SK-N-SH (cell line): ENCODE measurements at regions not wholly inside any gene's neighbourhood (a gene's known extent, or its start where the extent isn't known, plus 50 kb on each side); places are given as distances from the start of the nearest gene placed in this dataset.

ENCODE experiments used
- CTCF ChIA-PET: fragments of 300-600, 350-600 bp; formaldehyde crosslinking; extraction: SDS; loops from one replicate; lab custom pipeline; 2021; lab: Yijun Ruan, JAX
- POLR2A ChIA-PET: fragments of 350-600 bp; sonication (Branson Sonifier 250); formaldehyde crosslinking; extraction: SDS; loops from one replicate; lab custom pipeline; 2020; ENCODE audit warnings: antibody characterized with exemption, inconsistent platforms; lab: Yijun Ruan, JAX
- DNase-seq: peaks from one replicate; pipeline ENCODE4 v3.0.0; 2012
- H2AFZ ChIP-seq: fragments of 200-600 bp; sonication (generic); 2 replicates; pipeline ENCODE4 v1.8.1; 2016; ENCODE audit warnings: antibody characterized with exemption, mild to moderate bottlenecking, low read depth
- H3F3A ChIP-seq: fragments of 200-600 bp; sonication (generic); replicated peaks from 2 replicates; pipeline ENCODE3; 2016; ENCODE audit warnings: antibody characterized with exemption, mild to moderate bottlenecking; ENCODE audit not compliant: insufficient read depth
- H3K27ac ChIP-seq, 2 experiments: fragments of 200-500 bp in 1 of 2; fragments of 200-600 bp in 1 of 2; sonication (Bioruptor generic) in 1 of 2; sonication (generic), shearing (Covaris generic) in 1 of 2; 2 replicates each; pipeline versions ENCODE4 v1.5.1 to v1.6.1; 2014 to 2016; ENCODE audit warnings: low read depth in 2 of 2, inconsistent platforms in 1 of 2, low read length in 1 of 2, mild to moderate bottlenecking in 1 of 2, mixed read lengths in 1 of 2
- H3K27me3 ChIP-seq: fragments of 200-600 bp; sonication (generic), shearing (Covaris generic); 2 replicates; pipeline ENCODE4 v1.6.1; 2016; ENCODE audit warnings: mixed run types; ENCODE audit not compliant: insufficient read depth
- H3K36me3 ChIP-seq, 2 experiments: fragments of 200-500 bp in 1 of 2; fragments of 200-600 bp in 1 of 2; sonication (Bioruptor generic) in 1 of 2; sonication (generic) in 1 of 2; replicated peaks in 1 of 2; 2 replicates each; pipeline versions ENCODE3 to v1.5.1; 2014 to 2016; ENCODE audit warnings: low read length in 1 of 2, mild to moderate bottlenecking in 1 of 2; ENCODE audit not compliant: insufficient read depth in 2 of 2, control insufficient read depth in 1 of 2
- H3K4me1 ChIP-seq, 2 experiments: fragments of 200-500 bp in 1 of 2; fragments of 200-600 bp in 1 of 2; sonication (Bioruptor generic) in 1 of 2; sonication (generic), shearing (Covaris generic) in 1 of 2; 2 replicates each; pipeline versions ENCODE4 v1.5.1 to v1.6.1; 2014 to 2016; ENCODE audit warnings: low read depth in 1 of 2, low read length in 1 of 2, mixed run types in 1 of 2; ENCODE audit not compliant: insufficient read depth in 2 of 2, control insufficient read depth in 1 of 2
- H3K4me2 ChIP-seq: fragments of 200-600 bp; sonication (generic), shearing (Covaris generic); 2 replicates; pipeline ENCODE4 v1.6.1; 2017; ENCODE audit warnings: mixed run types
- H3K4me3 ChIP-seq, 2 experiments: fragments of 200-500 bp in 1 of 2; fragments of 200-600 bp in 1 of 2; sonication (Bioruptor generic) in 1 of 2; sonication (generic), shearing (Covaris generic) in 1 of 2; 2 replicates each; pipeline versions ENCODE4 v1.5.1 to v1.8.1; 2014 to 2016; ENCODE audit warnings: low read depth in 2 of 2, inconsistent platforms in 1 of 2, low read length in 1 of 2, mild to moderate bottlenecking in 1 of 2, mixed read lengths in 1 of 2, moderate library complexity in 1 of 2
- H3K79me2 ChIP-seq: fragments of 200-600 bp; sonication (generic); 2 replicates; pipeline ENCODE4 v1.8.1; 2017; ENCODE audit warnings: mild to moderate bottlenecking; ENCODE audit not compliant: insufficient read depth
- H3K9ac ChIP-seq: fragments of 200-600 bp; sonication (generic); 2 replicates; pipeline ENCODE4 v1.6.1; 2017; ENCODE audit warnings: mixed run types
- H3K9me2 ChIP-seq: fragments of 200-600 bp; sonication (generic); 2 replicates; pipeline ENCODE4 v1.6.1; 2017; ENCODE audit warnings: mixed run types
- H3K9me3 ChIP-seq: fragments of 200-600 bp; sonication (generic); 2 replicates; pipeline ENCODE4 v1.6.1; 2017; ENCODE audit warnings: mixed run types, mild to moderate bottlenecking, moderate library complexity
- H4K20me1 ChIP-seq: fragments of 200-600 bp; sonication (generic); 2 replicates; pipeline ENCODE4 v1.6.1; 2017; ENCODE audit warnings: mild to moderate bottlenecking, mixed run types; ENCODE audit not compliant: insufficient read depth
- CTCF ChIP-seq: fragments of 200-600 bp; sonication (generic); IDR thresholded peaks from 2 replicates; pipeline ENCODE4 v1.6.1; 2017; ENCODE audit warnings: antibody characterized with exemption, mild to moderate bottlenecking, moderate library complexity
- EP300 ChIP-seq, 2 experiments: IDR thresholded peaks; 2 replicates each; pipeline versions ENCODE4 v1.4.0 to v1.6.1; 2012; ENCODE audit warnings: borderline replicate concordance in 1 of 2, low read depth in 1 of 2, low read length in 1 of 2
- EZH2phosphoT487 ChIP-seq: fragments of 200-600 bp; sonication (generic); IDR thresholded peaks from 2 replicates; pipeline ENCODE4 v1.6.1; 2017; ENCODE audit warnings: low read depth, mixed run types, mild to moderate bottlenecking, antibody characterized with exemption, moderate library complexity, borderline replicate concordance
- FOXJ3 ChIP-seq: sonication (generic); formaldehyde crosslinking; IDR thresholded peaks from 2 replicates; pipeline ENCODE4 v1.5.1; 2020; ENCODE audit warnings: mild to moderate bottlenecking, missing genetic modification reagents
- GATA2 ChIP-seq: sonication (generic); formaldehyde crosslinking; IDR thresholded peaks from 2 replicates; pipeline ENCODE4 v1.5.0; 2020; ENCODE audit warnings: mild to moderate bottlenecking, missing genetic modification reagents
- JUND ChIP-seq: IDR thresholded peaks from 2 replicates; pipeline ENCODE4 v1.4.0; 2012
- MAX ChIP-seq: IDR thresholded peaks from 2 replicates; pipeline ENCODE4 v1.4.0; 2012; ENCODE audit warnings: low read depth
- MEF2A ChIP-seq: IDR thresholded peaks from 2 replicates; pipeline ENCODE4 v1.4.0; 2012; ENCODE audit warnings: low read depth, borderline replicate concordance
- NFIC ChIP-seq: IDR thresholded peaks from 2 replicates; pipeline ENCODE4 v1.4.0; 2012; ENCODE audit warnings: borderline replicate concordance
- RCOR1 ChIP-seq: fragments of 150-350 bp; IDR thresholded peaks from 2 replicates; pipeline ENCODE4 v1.6.1; 2017; ENCODE audit warnings: antibody characterized with exemption, low read length
- RXRA ChIP-seq: IDR thresholded peaks from 2 replicates; pipeline ENCODE4 v1.4.0; 2012; ENCODE audit warnings: low read depth, mild to moderate bottlenecking, borderline replicate concordance
- SIN3A ChIP-seq: IDR thresholded peaks from 2 replicates; pipeline ENCODE4 v1.6.1; 2012; ENCODE audit warnings: low read depth, mild to moderate bottlenecking, low read length, moderate library complexity, borderline replicate concordance
- TAF1 ChIP-seq: IDR thresholded peaks from 2 replicates; pipeline ENCODE4 v1.6.1; 2012; ENCODE audit warnings: low read depth, mild to moderate bottlenecking, low read length, moderate library complexity, borderline replicate concordance
- WGBS: methylation state at CpG from one replicate; pipeline ENCODE4 v1.1.6; 2017; ENCODE audit warnings: low lambda C conversion rate; 5-methylcytosine and 5-hydroxymethylcytosine counted together

GRCh38 chr22:49078076-49078710 lies 749.5 kb downstream of the BRD1 start:
- Histone ChIP-seq H3K9ac (no peak overlapping the region), H3K27ac (no peak overlapping the region; a peak in 1 of 4 replicates), H3K4me2 (no peak overlapping the region), H4K20me1 (no peaks in the 10 kb centered on the region), H3K27me3 (no peaks in the 10 kb centered on the region), H3F3A (no peaks in the 10 kb centered on the region), H3K4me1 (peaks cover 0 to 46% of the 10 kb centered on the region in 2 experiments; a peak in 1 of 4 replicates), H3K9me3 (no peaks in the 10 kb centered on the region), H3K9me2 (no peaks in the 10 kb centered on the region), H3K79me2 (no peaks in the 10 kb centered on the region), H3K36me3 (no peaks in the 10 kb centered on the region), H2AFZ (no peak overlapping the region), H3K4me3 (no peak overlapping the region)
- ChIA-PET CTCF (interaction anchor here (0.8 kb wide), 1 partner anchor 73 kb away, joined by 3 read pairs; no protein-coding TSS in a partner anchor), POLR2A (no interaction called here)
- WGBS = 41% methylated on average over 15 of the region's 26 CpGs
- no peak for DNase-seq
- no peak for TF ChIP-seq MAX
- TF ChIP-seq JUND = no peak
- TF ChIP-seq RCOR1 = no peak
- no peak for TF ChIP-seq CTCF
- no peak for TF ChIP-seq TAF1
- TF ChIP-seq EP300 (IDR thresholded peaks at IDR 0.05; ENCODE audit: borderline replicate concordance in 1 of 2, low read depth in 1 of 2, low read length in 1 of 2) = no peak
- TF ChIP-seq SIN3A = no peak
- no peak for TF ChIP-seq FOXJ3 (CRISPR knock-in tag)
- no peak for TF ChIP-seq NFIC
- no peak for TF ChIP-seq MEF2A
- TF ChIP-seq RXRA = no peak
- TF ChIP-seq GATA2 = no peak

- TF ChIP-seq SIN3A (no peak), EZH2phosphoT487 (no peak)
- H3K27ac ChIP-seq = peak overlapping the region in 1 of 2 experiments; percentile 84; a peak in 2 of 4 replicates
- ChIA-PET POLR2A (no interaction called here), CTCF (interaction anchor here (0.9 kb wide), 1 partner anchor 32 kb away, joined by 5 read pairs; no protein-coding TSS in a partner anchor)
- peaks cover 0 to 46% of the 10 kb centered on the region in 2 experiments; a peak in 1 of 4 replicates for H3K4me1 ChIP-seq
- no peaks in the 10 kb centered on the region for H3K36me3 ChIP-seq
- H3K9me2 ChIP-seq = no peaks in the 10 kb centered on the region
- no peaks in the 10 kb centered on the region for H3F3A ChIP-seq
- WGBS = 0% methylated on average over 2 of the region's 11 CpGs
- H3K9ac ChIP-seq = no peak overlapping the region
- DNase-seq = no peak
- H2AFZ ChIP-seq = no peak overlapping the region
- H4K20me1 ChIP-seq = no peaks in the 10 kb centered on the region
- H3K79me2 ChIP-seq = no peaks in the 10 kb centered on the region
- no peak overlapping the region for H3K4me2 ChIP-seq
- H3K27me3 ChIP-seq = no peaks in the 10 kb centered on the region
- no peaks in the 10 kb centered on the region for H3K9me3 ChIP-seq
- H3K4me3 ChIP-seq = no peak overlapping the region
Observed at GRCh38 chr22:49077586-49077985, 750.1 kb downstream of the BRD1 start.
